BLaER1 (cell line): ENCODE measurements at regions not wholly inside any gene's neighbourhood (a gene's known extent, or its start where the extent isn't known, plus 50 kb on each side); places are given as distances from the start of the nearest gene placed in this dataset.

Source experiments
- H3K27ac ChIP-seq: shearing (Covaris generic); formaldehyde crosslinking; 2 replicates; pipeline ENCODE4 v1.8.1; 2022
- H3K27me3 ChIP-seq: shearing (Covaris generic); formaldehyde crosslinking; 2 replicates; pipeline ENCODE4 v1.8.1; 2022
- H3K36me3 ChIP-seq: shearing (Covaris generic); formaldehyde crosslinking; 2 replicates; pipeline ENCODE4 v1.8.1; 2022
- H3K4me1 ChIP-seq: shearing (Covaris generic); formaldehyde crosslinking; 2 replicates; pipeline ENCODE4 v1.8.1; 2022
- H3K4me2 ChIP-seq: shearing (Covaris generic); formaldehyde crosslinking; 2 replicates; pipeline ENCODE4 v1.8.1; 2022
- H3K4me3 ChIP-seq: shearing (Covaris generic); formaldehyde crosslinking; 2 replicates; pipeline ENCODE4 v1.8.1; 2022
- H3K9ac ChIP-seq: shearing (Covaris generic); formaldehyde crosslinking; 2 replicates; pipeline ENCODE4 v1.8.1; 2022
- H3K9me3 ChIP-seq: shearing (Covaris generic); formaldehyde crosslinking; 2 replicates; pipeline ENCODE4 v1.8.1; 2022
- H4K20me1 ChIP-seq: shearing (Covaris generic); formaldehyde crosslinking; 2 replicates; pipeline ENCODE4 v1.8.1; 2022
- Cebpa-rat ChIP-seq: shearing (Covaris generic); IDR thresholded peaks from 2 replicates; pipeline ENCODE4 v1.8.1; 2022

DNA sequence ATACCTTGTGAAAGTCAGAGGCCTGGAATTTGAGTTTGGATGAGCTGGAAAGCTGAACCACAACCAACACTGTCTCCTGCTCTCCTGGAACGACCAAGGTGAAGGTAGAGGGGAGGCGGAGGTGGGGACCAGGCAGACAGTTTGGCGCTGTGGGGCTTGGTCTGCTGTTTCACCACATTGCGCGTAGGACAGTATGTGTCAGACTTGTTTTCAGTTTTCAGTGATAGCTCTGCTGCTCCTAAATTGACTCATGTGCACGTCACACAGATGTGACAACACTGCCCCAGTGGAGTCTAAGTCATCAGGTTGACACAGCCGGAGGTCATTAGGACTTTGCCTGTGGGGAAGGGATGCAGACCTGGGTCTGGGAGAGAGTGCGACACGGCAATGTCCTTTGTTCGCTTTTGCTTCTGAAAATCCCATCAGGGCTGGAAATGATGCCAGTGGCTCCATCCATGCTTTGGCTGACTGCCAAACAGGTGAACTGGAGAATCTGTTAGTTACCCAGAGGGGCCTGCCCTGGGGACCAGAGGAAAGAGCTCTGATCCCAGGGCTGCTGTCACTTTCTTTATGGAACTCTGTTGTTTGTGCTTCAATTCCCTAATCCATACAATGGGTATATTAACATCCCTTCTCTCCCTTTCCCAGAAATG is 255.5 kb downstream of the CDC5L start:
- no peaks in the 10 kb centered on the region for H3K9me3 ChIP-seq
- no peak overlapping the region for H3K9ac ChIP-seq
- no peak for TF ChIP-seq Cebpa-rat
- peaks cover 6% of the 10 kb centered on the region for H3K4me1 ChIP-seq
- no peaks in the 10 kb centered on the region for H4K20me1 ChIP-seq
- H3K27ac ChIP-seq = no peak overlapping the region
- H3K4me2 ChIP-seq = no peak overlapping the region
- H3K4me3 ChIP-seq = no peak overlapping the region
- H3K27me3 ChIP-seq = no peaks in the 10 kb centered on the region
- H3K36me3 ChIP-seq = no peaks in the 10 kb centered on the region

DNA sequence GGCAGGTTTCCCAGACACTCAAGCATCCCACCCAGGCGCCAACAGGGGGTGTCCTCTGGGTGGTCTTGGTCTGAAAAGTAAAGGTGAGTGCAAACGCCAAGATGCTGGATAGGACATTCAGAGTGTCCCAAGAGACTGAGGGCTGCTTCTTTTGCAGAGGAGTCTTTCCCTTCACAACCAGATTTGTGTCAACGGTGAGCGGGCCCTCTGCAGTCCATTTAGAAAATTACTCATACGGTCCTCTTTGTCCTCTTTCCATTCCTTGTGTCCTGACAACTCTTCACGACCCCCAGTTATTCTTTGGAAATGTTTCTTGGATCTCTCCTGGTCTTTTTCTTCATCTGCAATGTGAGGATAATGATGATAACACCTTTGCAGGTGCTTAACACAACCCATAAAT is 257.8 kb downstream of the CDC5L start:
- H3K4me3 ChIP-seq = no peak overlapping the region
- peaks cover 6% of the 10 kb centered on the region for H3K4me1 ChIP-seq
- H3K36me3 ChIP-seq = no peaks in the 10 kb centered on the region
- H3K9me3 ChIP-seq = no peaks in the 10 kb centered on the region
- H3K27me3 ChIP-seq = no peaks in the 10 kb centered on the region
- TF ChIP-seq Cebpa-rat = no peak
- no peaks in the 10 kb centered on the region for H4K20me1 ChIP-seq
- H3K9ac ChIP-seq = no peak overlapping the region
- H3K27ac ChIP-seq = no peak overlapping the region
- H3K4me2 ChIP-seq = no peak overlapping the region

DNA sequence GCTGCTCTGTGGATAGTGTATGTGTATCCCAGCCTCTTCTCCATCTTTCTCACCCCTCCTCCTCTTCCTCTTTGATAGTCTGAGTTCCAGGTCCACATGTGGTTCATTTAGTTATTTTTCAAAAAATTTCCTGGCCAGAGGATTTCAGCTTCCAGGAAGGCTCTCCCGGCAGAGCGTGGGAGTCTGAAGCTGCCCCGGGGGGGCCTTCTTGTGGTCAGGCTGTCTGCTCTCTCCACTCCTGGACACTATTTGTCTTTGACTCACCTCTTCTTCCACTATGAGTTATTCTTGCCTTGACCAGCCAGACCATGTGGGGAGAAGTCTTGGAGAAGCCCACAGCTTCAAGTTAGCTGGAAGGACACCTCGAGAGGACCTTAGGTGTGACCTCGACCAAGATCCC is 258.8 kb downstream of the CDC5L start:
- H3K9me3 ChIP-seq = no peaks in the 10 kb centered on the region
- H3K4me3 ChIP-seq = no peak overlapping the region
- peaks cover 6% of the 10 kb centered on the region for H3K4me1 ChIP-seq
- no peaks in the 10 kb centered on the region for H4K20me1 ChIP-seq
- no peaks in the 10 kb centered on the region for H3K36me3 ChIP-seq
- no peak overlapping the region for H3K4me2 ChIP-seq
- no peaks in the 10 kb centered on the region for H3K27me3 ChIP-seq
- no peak overlapping the region for H3K9ac ChIP-seq
- no peak for TF ChIP-seq Cebpa-rat
- no peak overlapping the region for H3K27ac ChIP-seq

DNA sequence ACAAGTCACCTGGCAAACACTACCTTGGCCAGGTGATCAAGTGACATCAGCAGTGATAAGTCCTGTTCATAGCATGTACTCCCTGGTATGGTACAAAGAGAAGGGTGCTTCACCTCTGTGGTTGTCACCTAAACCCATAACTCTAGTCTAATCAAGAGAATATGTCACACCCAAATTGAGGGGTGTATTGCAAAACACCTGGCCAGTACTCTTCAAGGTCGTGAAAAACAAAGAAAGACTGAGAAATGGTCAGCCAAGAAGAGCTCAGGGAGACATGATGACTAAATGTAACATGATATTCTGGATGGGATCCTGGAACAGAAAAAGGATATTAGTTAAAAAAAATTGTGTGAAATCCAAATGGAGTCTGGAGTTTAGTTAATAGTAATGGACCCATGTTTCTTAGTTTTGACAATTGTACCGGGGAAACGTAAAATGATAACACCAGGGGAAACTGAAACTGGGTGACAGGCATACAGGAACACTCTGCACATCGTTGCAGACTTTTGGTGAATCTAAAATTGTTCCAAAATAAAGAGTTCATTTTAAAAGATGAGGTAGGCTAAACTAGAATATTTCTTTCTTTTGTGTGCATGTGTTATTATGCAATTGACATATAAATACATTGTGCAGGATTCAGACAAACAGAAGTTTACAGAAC is 262.0 kb downstream of the CDC5L start:
- no peaks in the 10 kb centered on the region for H3K9me3 ChIP-seq
- H3K4me3 ChIP-seq = no peak overlapping the region
- no peak overlapping the region for H3K9ac ChIP-seq
- TF ChIP-seq Cebpa-rat = no peak
- peaks cover 11% of the 10 kb centered on the region; the same call in 1 of the 2 replicates for H3K27me3 ChIP-seq
- H3K4me1 ChIP-seq = peaks cover 22% of the 10 kb centered on the region
- no peak overlapping the region for H3K27ac ChIP-seq
- no peaks in the 10 kb centered on the region for H3K36me3 ChIP-seq
- H4K20me1 ChIP-seq = no peaks in the 10 kb centered on the region
- H3K4me2 ChIP-seq = no peak overlapping the region

DNA sequence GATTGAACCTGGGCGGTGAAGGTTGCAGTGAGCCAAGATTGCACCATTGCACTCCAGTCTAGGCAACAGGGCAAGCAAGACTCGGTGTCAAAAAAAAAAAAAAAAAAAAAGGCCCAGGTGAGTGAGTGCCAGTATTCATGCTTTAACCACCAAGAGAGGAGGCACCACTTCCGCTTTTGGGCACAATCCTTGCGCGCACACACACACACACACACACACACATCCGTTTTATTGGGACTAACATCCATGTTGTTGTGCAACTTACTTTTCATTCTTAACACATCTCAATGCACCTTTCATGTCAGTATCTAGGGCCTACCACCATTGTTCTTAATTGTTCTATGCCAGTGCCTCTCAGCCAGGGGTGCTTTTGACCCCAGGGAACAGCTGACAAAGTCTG is 263.0 kb downstream of the CDC5L start:
- peaks cover 25% of the 10 kb centered on the region for H3K4me1 ChIP-seq
- no peak overlapping the region for H3K4me2 ChIP-seq
- no peaks in the 10 kb centered on the region for H3K36me3 ChIP-seq
- H3K27ac ChIP-seq = no peak overlapping the region
- TF ChIP-seq Cebpa-rat = no peak
- peaks cover 13% of the 10 kb centered on the region; the same call in 1 of the 2 replicates for H3K27me3 ChIP-seq
- H4K20me1 ChIP-seq = no peaks in the 10 kb centered on the region
- H3K9ac ChIP-seq = no peak overlapping the region
- H3K9me3 ChIP-seq = no peaks in the 10 kb centered on the region
- H3K4me3 ChIP-seq = no peak overlapping the region

DNA sequence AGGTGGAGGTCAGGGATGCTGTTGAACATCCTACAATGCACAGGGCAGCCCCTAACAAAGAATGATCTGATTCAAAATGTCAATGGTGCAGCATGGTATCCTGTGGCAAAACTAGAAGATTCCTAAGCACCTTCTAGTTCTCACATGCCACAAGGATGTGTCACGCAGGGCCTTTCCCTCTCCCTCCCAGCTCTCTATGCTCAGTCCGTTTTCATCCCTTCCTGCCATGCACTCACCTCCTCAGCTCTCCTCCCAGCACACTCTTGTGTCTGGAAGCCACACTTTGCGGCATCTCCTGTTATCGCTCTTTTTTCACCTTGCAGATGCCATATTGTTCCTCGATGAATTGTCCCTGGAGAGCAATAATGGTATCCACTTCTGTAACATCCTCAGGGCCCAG is 263.4 kb downstream of the CDC5L start:
- Histone ChIP-seq H3K9me3 (no peaks in the 10 kb centered on the region), H3K36me3 (no peaks in the 10 kb centered on the region), H3K9ac (no peak overlapping the region), H3K4me2 (no peak overlapping the region), H3K4me1 (peaks cover 25% of the 10 kb centered on the region), H3K4me3 (no peak overlapping the region), H3K27me3 (peaks cover 13% of the 10 kb centered on the region; the same call in 1 of the 2 replicates), H4K20me1 (no peaks in the 10 kb centered on the region), H3K27ac (no peak overlapping the region)
- no peak for TF ChIP-seq Cebpa-rat

DNA sequence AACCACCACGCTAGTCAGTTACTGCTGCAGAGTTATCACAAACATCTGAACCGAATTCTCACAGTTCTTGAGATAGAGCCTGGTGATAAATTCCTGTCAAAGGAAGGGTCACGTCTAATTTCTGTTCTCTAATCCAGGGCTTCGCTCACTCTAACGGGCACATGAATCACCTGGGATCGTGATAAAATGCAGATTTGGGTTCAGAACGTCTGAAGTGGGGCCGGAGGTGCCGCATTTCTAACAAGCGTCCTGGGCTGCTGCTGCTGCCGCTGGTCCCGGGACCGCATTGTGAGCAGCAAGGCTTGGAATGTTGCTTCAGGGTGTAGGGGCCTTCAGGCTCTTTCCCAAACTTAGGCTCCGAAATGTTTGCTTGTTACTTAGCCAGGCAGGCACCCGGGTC is 264.1 kb downstream of the CDC5L start:
- H3K36me3 ChIP-seq = no peaks in the 10 kb centered on the region
- H3K9me3 ChIP-seq = no peaks in the 10 kb centered on the region
- no peak overlapping the region for H3K4me3 ChIP-seq
- no peak overlapping the region for H3K9ac ChIP-seq
- H3K27me3 ChIP-seq = peaks cover 13% of the 10 kb centered on the region; the same call in 1 of the 2 replicates
- H3K4me1 ChIP-seq = peaks cover 25% of the 10 kb centered on the region
- no peaks in the 10 kb centered on the region for H4K20me1 ChIP-seq
- TF ChIP-seq Cebpa-rat = no peak
- no peak overlapping the region for H3K27ac ChIP-seq
- H3K4me2 ChIP-seq = no peak overlapping the region

DNA sequence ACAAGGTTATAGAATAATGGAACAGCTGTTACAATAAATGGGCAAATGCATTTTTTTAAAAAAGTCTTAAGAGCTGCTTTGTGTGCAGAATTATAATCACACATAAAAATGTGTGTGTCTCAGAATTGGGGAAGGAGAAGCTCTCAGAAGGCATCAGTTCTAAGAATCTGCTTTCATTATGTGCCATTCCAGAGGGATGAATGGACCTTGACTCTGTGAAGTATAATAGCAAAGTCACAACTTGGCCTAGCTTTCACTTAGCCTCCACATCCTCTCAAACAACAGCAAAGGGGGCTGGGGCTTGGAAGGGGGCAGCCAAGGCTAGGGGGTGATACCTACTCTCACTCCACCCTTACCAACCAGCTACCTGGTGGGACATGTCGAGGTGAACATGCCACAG is 265.0 kb downstream of the CDC5L start:
- H3K9ac ChIP-seq = no peak overlapping the region
- no peak for TF ChIP-seq Cebpa-rat
- peaks cover 25% of the 10 kb centered on the region for H3K4me1 ChIP-seq
- no peaks in the 10 kb centered on the region for H3K36me3 ChIP-seq
- H3K9me3 ChIP-seq = no peaks in the 10 kb centered on the region
- H3K4me3 ChIP-seq = no peak overlapping the region
- H3K27me3 ChIP-seq = peaks cover 13% of the 10 kb centered on the region; the same call in 1 of the 2 replicates
- no peak overlapping the region for H3K27ac ChIP-seq
- H3K4me2 ChIP-seq = no peak overlapping the region
- no peaks in the 10 kb centered on the region for H4K20me1 ChIP-seq

DNA sequence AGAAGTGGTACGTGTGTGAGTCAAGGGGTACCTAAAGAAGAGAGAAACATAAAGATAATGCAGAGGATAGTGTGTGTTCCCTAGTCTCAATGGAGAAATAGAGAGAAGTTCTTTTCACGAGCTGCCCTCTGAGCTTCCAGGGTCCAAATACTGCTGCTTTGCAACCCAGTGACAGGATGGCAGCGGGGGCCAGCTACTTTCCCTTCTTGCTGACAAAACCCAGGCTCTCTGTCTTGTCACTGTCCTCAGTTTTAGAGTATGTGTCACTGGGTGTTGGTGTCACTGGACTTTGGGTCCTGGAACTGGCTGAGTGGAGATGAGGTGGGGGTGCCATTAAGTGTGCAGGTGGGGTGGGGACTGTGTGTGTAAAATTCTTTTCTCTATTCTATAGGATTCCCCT is 265.6 kb downstream of the CDC5L start:
- H3K36me3 ChIP-seq = no peaks in the 10 kb centered on the region
- H3K4me1 ChIP-seq = peaks cover 25% of the 10 kb centered on the region
- peaks cover 13% of the 10 kb centered on the region; the same call in 1 of the 2 replicates for H3K27me3 ChIP-seq
- H3K4me3 ChIP-seq = no peak overlapping the region
- no peaks in the 10 kb centered on the region for H4K20me1 ChIP-seq
- H3K4me2 ChIP-seq = 0 out of 2 replicates have a peak overlapping the region, but pooled peaks have one; percentile 63
- H3K9me3 ChIP-seq = no peaks in the 10 kb centered on the region
- H3K27ac ChIP-seq = no peak overlapping the region
- no peak overlapping the region for H3K9ac ChIP-seq
- TF ChIP-seq Cebpa-rat = no peak

DNA sequence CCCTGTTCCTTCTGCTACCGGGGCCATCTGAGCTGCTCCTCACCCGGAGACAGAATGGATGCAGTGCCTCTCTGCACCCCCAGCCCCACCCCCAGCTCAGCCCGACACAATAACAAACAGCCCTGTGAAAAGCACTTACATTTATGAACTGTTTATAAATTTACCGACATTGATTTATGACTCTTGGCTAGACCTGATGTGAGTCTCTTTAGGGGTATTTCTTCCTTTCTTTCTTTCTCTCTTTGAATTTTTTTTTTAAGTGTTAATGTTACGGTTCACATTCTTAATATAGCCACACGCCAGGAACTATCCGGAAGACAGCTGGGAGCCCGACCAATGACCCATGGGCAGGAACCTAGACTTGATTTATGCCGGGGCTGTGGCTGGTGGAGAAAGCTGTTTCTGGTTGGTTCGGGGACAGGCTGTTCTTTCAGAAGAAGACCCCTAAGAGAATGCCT is 266.3 kb downstream of the CDC5L start:
- TF ChIP-seq Cebpa-rat = no peak
- H3K27ac ChIP-seq = no peak overlapping the region
- H3K4me3 ChIP-seq = no peak overlapping the region
- H3K36me3 ChIP-seq = no peaks in the 10 kb centered on the region
- H4K20me1 ChIP-seq = no peaks in the 10 kb centered on the region
- H3K9me3 ChIP-seq = no peaks in the 10 kb centered on the region
- peak overlapping the region; percentile 63 for H3K4me2 ChIP-seq
- no peak overlapping the region for H3K9ac ChIP-seq
- peaks cover 13% of the 10 kb centered on the region; the same call in 1 of the 2 replicates for H3K27me3 ChIP-seq
- peaks cover 25% of the 10 kb centered on the region for H3K4me1 ChIP-seq
